ENCODE measurements at regions not wholly inside any gene's neighbourhood (a gene's known extent, or its start where the extent isn't known, plus 50 kb on each side); places are given as distances from the start of the nearest gene placed in this dataset.

DNA sequence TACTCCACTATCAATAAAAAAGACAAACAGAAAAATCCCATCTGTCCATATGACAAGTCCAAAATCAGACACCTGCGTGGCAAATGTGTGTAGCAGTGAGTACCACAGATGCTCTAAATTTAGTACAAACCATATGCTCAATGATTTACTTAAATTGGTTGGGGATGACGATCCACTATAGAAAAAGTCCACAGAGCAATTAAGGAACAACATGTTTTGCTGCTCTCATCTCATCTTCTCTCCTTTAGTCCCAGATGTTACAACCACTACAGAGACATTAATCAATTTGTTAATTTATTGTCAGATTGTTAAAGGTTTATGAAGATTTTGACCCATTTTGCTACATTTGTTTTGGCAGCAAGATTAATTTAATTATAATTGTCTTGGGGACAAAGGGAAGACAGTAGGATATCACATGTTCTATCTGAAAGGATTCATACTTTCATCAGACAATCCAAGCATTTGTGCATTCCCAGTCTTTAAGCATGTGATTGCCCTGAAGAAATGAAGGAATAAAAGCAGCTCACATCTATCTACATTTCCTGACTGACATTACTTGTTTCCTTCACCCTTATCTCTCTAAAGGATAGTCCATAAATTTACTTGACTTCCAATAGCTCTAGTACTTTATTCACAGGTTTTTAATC, 2268.1 kb downstream of the PCDH7 start:
- DNase-seq (ENCODE audit: low spot score): peak; percentile 0

GRCh38 chr4:32991663-32992062, 2271.5 kb downstream of the PCDH7 start:
- DNase-seq (ENCODE audit: low spot score): no peak

GRCh38 chr4:32994981-32995881, 2275.1 kb downstream of the PCDH7 start:
- DNase-seq (ENCODE audit: low spot score): no peak

- DNase-seq (ENCODE audit: low spot score): no peak
These were observed 2293.1 kb downstream of the PCDH7 start for GRCh38 chr4:33013282-33013681.

- DNase-seq (ENCODE audit: low spot score): no peak
These were observed 2305.1 kb downstream of the PCDH7 start for GRCh38 chr4:33025236-33025635.

DNA sequence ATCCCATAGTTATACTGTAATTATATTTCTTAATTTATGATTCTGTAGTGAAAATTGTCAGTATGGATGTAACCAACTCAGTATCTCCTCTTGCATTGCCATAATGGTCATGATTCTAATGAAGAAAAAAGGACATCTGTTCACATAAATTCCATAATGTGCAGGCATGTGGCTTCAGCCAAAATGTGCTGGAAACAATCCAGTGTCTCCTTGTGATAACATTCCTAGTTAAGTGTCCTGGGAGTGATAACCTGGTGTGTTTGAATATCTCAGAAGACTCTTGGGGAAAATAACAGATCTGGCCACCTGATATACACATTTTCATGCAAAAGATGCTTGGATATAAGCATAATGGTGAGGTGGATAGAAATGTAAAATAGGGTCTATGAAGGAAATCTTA, 2309.8 kb downstream of the PCDH7 start:
- DNase-seq (ENCODE audit: low spot score): no peak

DNA sequence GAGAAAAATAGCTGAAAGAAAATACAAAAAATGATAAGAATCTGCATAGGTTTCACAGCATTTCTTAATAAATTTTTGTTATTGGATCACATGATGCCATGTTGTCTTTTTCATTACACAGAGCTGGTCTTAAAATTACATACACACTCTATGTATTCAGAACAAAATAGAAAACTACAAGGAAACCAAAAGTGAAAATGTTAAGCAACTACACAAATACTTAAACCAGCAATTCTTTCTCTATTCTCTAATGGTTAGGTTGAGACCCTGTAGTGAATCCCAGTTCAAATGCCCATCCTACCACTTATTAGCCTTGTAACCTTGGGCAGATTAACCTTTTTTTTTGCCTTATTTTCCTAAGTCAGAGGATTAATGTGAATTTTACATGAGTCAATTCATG, 2311.2 kb downstream of the PCDH7 start:
- no peak for DNase-seq (ENCODE audit: low spot score)

DNA sequence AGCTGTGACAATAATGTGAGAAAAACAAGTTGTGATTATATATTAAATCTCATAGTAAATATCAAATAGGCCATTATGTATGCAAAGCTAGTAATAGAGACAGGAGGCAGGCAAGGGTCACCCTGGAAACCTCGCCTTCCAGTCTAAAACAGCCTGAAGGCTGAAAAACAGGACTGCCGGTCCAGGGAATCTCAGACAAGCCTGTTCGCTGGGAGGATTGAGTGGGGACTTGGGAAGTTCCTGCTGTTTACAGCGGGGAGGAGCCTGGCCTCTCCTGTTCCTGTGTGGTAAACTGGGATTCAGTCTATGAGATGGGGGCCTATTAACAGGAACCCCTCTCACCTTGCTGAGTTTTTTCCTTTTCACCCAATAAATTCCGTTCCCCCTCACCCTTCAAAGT, 2317.3 kb downstream of the PCDH7 start:
- no peak for DNase-seq (ENCODE audit: low spot score)

GRCh38 chr4:33045334-33045733, 2325.2 kb downstream of the PCDH7 start:
- no peak for DNase-seq (ENCODE audit: low spot score)

GRCh38 chr4:33052241-33052640, 2332.1 kb downstream of the PCDH7 start:
- no peak for DNase-seq (ENCODE audit: low spot score)

DNA sequence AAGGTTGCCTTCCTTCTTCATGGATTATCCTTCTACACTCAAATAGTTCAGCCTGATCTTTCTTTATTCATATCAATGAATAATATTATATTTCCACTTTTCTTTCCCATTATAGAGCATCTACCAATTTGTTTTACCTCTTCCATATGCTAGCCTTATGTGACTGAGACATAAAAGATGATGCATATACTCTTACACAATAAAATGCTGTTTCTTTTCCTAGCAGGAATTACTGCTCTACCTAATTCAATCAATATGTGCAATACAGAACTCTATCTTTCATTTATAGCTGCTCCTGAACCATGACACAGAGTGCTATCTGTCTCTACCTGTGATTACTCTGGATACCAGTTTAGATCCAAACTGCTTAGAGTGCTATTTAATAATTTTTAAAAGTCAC, 2334.0 kb downstream of the PCDH7 start:
- no peak for DNase-seq (ENCODE audit: low spot score)

- DNase-seq (ENCODE audit: low spot score): no peak
These were observed 2334.6 kb downstream of the PCDH7 start for GRCh38 chr4:33054656-33055196.

DNA sequence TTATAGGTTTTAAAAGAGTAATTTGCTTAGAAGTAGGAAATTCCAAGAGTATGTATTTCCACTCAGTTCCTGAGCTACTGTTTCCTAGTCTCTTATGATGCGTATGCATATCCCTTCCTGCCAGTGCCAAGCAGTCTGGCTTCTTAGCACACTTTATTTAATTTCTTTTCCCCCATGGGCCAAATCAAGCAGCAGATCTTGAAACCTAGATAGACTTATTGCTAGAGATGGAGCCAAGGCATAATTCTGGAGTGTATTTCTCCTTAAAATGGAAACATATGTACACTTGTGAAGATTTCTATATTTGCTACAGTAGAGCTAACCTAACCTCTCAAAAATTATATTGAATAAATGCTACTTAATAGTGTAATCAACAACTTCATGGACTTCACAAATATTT, 2337.6 kb downstream of the PCDH7 start:
- DNase-seq (ENCODE audit: low spot score): no peak

DNA sequence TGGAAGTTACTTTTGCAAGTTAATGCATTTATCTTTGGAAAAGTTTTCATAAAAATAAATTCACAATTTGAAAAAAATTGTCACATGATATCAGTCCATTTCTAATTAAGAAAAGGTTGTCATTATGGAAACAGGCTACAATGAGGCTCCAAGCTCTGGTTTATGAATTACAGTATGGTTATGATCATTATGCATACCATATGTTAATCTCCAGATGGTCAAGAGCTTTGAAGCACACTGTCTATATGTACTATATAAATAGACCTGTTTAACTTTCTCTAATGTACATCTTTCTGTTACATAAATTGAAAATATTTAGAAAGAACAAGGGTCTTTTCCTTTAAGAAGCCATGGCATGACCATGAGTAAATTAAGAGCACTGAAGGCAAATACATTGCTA, 2338.8 kb downstream of the PCDH7 start:
- DNase-seq (ENCODE audit: low spot score): no peak

DNA sequence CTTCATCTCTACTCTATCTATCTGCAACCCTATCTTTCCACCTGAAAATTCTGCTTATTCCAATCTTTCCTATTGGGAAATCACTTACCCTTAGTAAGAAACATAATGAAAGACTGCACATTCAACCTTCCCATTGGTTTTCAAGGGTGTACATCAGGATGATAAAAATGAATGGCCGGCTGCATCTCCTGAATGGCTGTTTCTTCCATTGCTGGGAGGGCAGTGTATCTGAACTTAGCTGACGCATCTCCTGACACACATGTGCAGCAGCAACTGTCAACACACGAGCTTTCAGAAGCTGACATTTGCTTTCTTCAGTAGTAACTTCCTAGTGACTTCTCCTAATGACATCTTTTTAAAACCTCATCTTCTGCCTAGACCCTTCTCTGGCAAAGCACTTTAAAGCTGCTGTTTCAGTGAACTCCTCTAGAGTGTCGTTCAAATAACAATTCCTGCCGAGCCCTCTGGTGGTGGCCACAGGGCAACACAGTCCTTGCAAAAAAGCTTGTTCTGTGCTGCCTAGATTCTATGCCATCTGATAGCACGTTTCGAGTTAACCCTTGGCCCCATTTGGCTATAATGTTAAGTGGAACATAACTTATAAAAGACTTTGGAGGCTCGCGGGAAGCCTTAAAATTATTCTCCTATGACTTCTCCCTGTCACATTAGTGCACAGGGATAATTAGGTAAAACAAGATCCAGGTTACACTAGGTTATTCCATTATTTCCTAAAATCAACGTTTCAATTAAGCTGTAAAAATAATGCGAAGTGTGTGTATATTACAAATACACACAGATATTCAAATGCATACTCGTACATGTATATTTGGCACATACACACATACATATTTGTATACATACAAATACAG, 2340.7 kb downstream of the PCDH7 start:
- DNase-seq (ENCODE audit: low spot score): no peak

- DNase-seq (ENCODE audit: low spot score): no peak
These were observed 2341.6 kb downstream of the PCDH7 start for GRCh38 chr4:33061727-33062126.

GRCh38 chr4:33062155-33062806, 2342.1 kb downstream of the PCDH7 start:
- DNase-seq (ENCODE audit: low spot score): no peak

DNA sequence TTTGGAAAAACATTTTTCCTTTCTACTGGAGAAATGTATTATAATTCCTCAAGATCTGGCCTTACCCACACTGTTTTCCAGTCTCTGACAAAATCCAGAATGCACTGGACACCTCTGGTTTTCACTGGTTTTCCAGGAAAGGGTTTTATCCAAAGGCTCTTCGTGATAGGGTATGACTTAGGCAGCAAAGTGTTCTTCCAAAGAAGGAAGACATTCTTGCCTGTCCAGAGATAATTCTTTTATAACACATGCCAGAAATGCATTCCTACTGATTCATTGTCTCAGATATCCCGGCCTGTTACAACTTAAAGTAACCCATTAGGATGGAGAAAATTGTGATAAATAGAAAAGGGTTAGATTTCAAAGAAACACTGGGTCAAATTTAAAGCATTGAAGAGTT, 2343.1 kb downstream of the PCDH7 start:
- no peak for DNase-seq (ENCODE audit: low spot score)

GRCh38 chr4:33064238-33064637, 2344.1 kb downstream of the PCDH7 start:
- no peak for DNase-seq (ENCODE audit: low spot score)

DNA sequence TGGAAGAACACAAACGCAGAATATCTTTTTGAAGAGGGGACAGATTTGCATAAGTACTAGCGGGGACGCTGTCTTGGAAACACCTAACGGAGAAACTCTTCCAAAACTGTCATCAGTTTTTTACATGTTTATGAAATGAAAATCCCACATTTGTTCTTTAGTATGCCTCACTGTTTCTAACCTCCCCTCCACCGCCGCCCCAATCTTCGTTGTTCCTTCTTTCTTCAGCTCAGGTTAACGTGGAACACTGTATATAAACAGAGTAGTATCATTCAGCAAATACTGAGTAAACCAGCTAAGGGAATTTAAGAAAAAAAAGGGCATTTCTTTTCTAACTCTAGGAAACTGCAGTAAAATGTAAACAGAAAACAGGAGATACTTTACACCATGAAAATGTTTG, 2345.6 kb downstream of the PCDH7 start:
- no peak for DNase-seq (ENCODE audit: low spot score)

DNA sequence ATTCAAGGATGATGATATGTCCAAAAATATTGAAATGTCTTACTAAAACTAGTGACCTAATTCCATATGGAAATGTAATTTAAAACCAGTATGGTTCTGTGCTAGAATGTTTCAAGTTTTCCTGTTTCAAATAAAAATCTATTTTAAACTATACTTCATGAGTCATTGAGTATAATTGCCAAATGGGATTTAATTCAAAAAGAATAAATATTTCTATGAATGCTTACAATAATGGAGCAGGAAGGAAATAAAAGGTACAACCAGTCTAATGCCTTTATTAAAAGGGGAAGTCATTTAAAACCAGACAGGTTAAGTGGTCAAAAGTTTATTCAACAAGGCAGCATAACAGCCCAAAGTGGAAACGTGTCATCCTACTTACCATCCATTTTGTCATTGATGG, 2347.1 kb downstream of the PCDH7 start:
- no peak for DNase-seq (ENCODE audit: low spot score)

- no peak for DNase-seq (ENCODE audit: low spot score)
These were observed 2348.4 kb downstream of the PCDH7 start for GRCh38 chr4:33068539-33068938.

Measured in COLO829 (cell line).